Neural cell (in vitro differentiated cells): ENCODE measurements at regions not wholly inside any gene's neighbourhood (a gene's known extent, or its start where the extent isn't known, plus 50 kb on each side); places are given as distances from the start of the nearest gene placed in this dataset.

ENCODE experiments used
- EP300 ChIP-seq: fragments of 450-650 bp; conservative IDR thresholded peaks from 2 replicates; pipeline ENCODE4 v1.6.1; 2014; ENCODE audit warnings: antibody characterized with exemption, mild to moderate bottlenecking, moderate library complexity; ENCODE audit not compliant: poor library complexity, severe bottlenecking
- TF ChIP-seq, protein P1 (sequence below): fragments of 450-650 bp; IDR thresholded peaks from 2 replicates; pipeline ENCODE4 v1.5.1; 2014; ENCODE audit warnings: antibody characterized with exemption, mild to moderate bottlenecking, moderate library complexity; ENCODE audit not compliant: poor library complexity, severe bottlenecking

DNA sequence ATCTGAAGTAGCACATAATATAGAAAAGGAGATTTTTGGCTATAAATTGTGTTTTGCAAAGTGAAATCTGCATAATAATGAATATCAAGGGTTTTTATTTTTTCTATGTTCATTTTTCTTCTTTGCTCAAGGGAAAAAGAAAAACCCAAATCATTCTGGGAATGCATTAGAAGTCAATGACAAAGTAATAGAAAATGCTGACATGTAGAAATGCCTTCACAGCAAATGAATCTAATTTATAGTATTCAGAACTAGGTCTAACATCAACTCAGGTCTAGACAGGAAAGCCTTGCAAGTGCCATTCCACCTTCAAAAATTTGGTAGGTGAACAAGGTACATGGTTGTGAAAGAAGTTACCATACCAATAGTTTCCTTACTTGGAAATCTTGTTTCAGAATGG is 831.5 kb upstream of the CELF4 start:
- no peak for TF ChIP-seq EP300
- TF ChIP-seq, protein P1, sequence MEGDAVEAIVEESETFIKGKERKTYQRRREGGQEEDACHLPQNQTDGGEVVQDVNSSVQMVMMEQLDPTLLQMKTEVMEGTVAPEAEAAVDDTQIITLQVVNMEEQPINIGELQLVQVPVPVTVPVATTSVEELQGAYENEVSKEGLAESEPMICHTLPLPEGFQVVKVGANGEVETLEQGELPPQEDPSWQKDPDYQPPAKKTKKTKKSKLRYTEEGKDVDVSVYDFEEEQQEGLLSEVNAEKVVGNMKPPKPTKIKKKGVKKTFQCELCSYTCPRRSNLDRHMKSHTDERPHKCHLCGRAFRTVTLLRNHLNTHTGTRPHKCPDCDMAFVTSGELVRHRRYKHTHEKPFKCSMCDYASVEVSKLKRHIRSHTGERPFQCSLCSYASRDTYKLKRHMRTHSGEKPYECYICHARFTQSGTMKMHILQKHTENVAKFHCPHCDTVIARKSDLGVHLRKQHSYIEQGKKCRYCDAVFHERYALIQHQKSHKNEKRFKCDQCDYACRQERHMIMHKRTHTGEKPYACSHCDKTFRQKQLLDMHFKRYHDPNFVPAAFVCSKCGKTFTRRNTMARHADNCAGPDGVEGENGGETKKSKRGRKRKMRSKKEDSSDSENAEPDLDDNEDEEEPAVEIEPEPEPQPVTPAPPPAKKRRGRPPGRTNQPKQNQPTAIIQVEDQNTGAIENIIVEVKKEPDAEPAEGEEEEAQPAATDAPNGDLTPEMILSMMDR = no peak
